ENCODE measurements at regions not wholly inside any gene's neighbourhood (a gene's known extent, or its start where the extent isn't known, plus 50 kb on each side); places are given as distances from the start of the nearest gene placed in this dataset.

GRCh38 chrX:21289232-21289631 lies 85.0 kb upstream of the CNKSR2 start:
- no peak for TF ChIP-seq CTCF (IDR thresholded peaks at IDR 0.05 in 8 of 11, conservative IDR thresholded peaks at IDR 0.05 in 3 of 11)
- no peak for TF ChIP-seq POLR2A (IDR thresholded peaks at IDR 0.05)
- TF ChIP-seq POLR2AphosphoS5 (IDR thresholded peaks at IDR 0.05), result no peak
